ENCODE measurements at regions not wholly inside any gene's neighbourhood (a gene's known extent, or its start where the extent isn't known, plus 50 kb on each side); places are given as distances from the start of the nearest gene placed in this dataset.

DNA sequence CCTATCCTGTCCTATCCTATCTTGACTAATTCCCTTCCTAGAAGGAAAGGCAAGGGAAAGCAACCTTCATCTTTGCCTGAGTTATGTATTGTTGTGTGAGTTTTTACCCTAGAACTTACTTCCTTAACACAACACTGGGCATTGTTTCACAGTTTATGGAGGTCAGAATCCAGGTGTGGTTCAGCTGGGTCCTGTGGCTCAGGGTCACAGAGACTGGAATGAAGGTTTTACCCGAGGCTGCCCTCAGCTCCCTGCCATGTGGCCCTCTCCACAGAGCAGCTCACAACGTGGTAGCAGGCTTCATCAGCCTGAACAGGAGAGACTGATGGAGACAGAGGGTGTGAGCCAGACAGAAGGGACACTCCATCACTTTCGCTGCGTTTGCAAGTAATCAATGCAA lies 140.5 kb downstream of the FCRL5 start:
- TF ChIP-seq, protein P1, sequence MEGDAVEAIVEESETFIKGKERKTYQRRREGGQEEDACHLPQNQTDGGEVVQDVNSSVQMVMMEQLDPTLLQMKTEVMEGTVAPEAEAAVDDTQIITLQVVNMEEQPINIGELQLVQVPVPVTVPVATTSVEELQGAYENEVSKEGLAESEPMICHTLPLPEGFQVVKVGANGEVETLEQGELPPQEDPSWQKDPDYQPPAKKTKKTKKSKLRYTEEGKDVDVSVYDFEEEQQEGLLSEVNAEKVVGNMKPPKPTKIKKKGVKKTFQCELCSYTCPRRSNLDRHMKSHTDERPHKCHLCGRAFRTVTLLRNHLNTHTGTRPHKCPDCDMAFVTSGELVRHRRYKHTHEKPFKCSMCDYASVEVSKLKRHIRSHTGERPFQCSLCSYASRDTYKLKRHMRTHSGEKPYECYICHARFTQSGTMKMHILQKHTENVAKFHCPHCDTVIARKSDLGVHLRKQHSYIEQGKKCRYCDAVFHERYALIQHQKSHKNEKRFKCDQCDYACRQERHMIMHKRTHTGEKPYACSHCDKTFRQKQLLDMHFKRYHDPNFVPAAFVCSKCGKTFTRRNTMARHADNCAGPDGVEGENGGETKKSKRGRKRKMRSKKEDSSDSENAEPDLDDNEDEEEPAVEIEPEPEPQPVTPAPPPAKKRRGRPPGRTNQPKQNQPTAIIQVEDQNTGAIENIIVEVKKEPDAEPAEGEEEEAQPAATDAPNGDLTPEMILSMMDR (conservative IDR thresholded peaks at IDR 0.05 in 1 of 2, IDR thresholded peaks at IDR 0.05 in 1 of 2; ENCODE audit: extremely low read depth in 1 of 2, insufficient read depth in 1 of 2, low read depth in 1 of 2, low read length in 2 of 2) = no peak
- TF ChIP-seq EZH2 (IDR thresholded peaks at IDR 0.05; ENCODE audit: borderline replicate concordance, low read length) = no peak
